HG03565 (cell line): ENCODE measurements at regions not wholly inside any gene's neighbourhood (a gene's known extent, or its start where the extent isn't known, plus 50 kb on each side); places are given as distances from the start of the nearest gene placed in this dataset.
A peak's percentile ranks its signal among the peaks of the same experiment; 100 is the strongest.

Experiments
- ATAC-seq: cut with Tn5 transposase; IDR thresholded peaks from one replicate; pipeline ENCODE4 v1.9.1; 2021; ENCODE audit warnings: mild to moderate bottlenecking, moderate library complexity; ENCODE audit not compliant: unreplicated experiment

- ATAC-seq: no peak
Measured at GRCh38 chr3:8239095-8239494, 262.5 kb upstream of the LMCD1 start.

GRCh38 chr3:8239718-8240695, 261.6 kb upstream of the LMCD1 start:
- ATAC-seq: peak; percentile 98

- no peak for ATAC-seq
Measured at GRCh38 chr3:8246070-8246469, 255.6 kb upstream of the LMCD1 start.

- ATAC-seq: no peak
Measured at GRCh38 chr3:8253201-8253600, 248.4 kb upstream of the LMCD1 start.

- no peak for ATAC-seq
Measured at GRCh38 chr3:8254489-8254888, 247.1 kb upstream of the LMCD1 start.

- ATAC-seq: no peak
Measured at GRCh38 chr3:8255725-8256124, 245.9 kb upstream of the LMCD1 start.

GRCh38 chr3:8256441-8257071, 245.1 kb upstream of the LMCD1 start:
- no peak for ATAC-seq

- no peak for ATAC-seq
Measured at GRCh38 chr3:8261018-8261417, 240.6 kb upstream of the LMCD1 start.

GRCh38 chr3:8266730-8267131, 234.9 kb upstream of the LMCD1 start:
- no peak for ATAC-seq

GRCh38 chr3:8273479-8273878, 228.1 kb upstream of the LMCD1 start:
- ATAC-seq: no peak

GRCh38 chr3:8276056-8276455, 225.6 kb upstream of the LMCD1 start:
- ATAC-seq: no peak

GRCh38 chr3:8276506-8276905, 225.1 kb upstream of the LMCD1 start:
- ATAC-seq: no peak

- no peak for ATAC-seq
Measured at GRCh38 chr3:8278448-8278847, 223.2 kb upstream of the LMCD1 start.

GRCh38 chr3:8279476-8279875, 222.1 kb upstream of the LMCD1 start:
- ATAC-seq: no peak

- no peak for ATAC-seq
Measured at GRCh38 chr3:8279886-8280550, 221.6 kb upstream of the LMCD1 start.

- no peak for ATAC-seq
Measured at GRCh38 chr3:8282541-8283165, 219.0 kb upstream of the LMCD1 start.

GRCh38 chr3:8283193-8283592, 218.4 kb upstream of the LMCD1 start:
- no peak for ATAC-seq

GRCh38 chr3:8286086-8286485, 215.5 kb upstream of the LMCD1 start:
- ATAC-seq: no peak

- no peak for ATAC-seq
Measured at GRCh38 chr3:8286749-8287148, 214.9 kb upstream of the LMCD1 start.

GRCh38 chr3:8290611-8291010, 211.0 kb upstream of the LMCD1 start:
- no peak for ATAC-seq

- no peak for ATAC-seq
Measured at GRCh38 chr3:8296461-8296860, 205.2 kb upstream of the LMCD1 start.
